ENCODE measurements at regions not wholly inside any gene's neighbourhood (a gene's known extent, or its start where the extent isn't known, plus 50 kb on each side); places are given as distances from the start of the nearest gene placed in this dataset.

- H3K27me3 Mint-ChIP-seq: no peaks in the 10 kb centered on the region
- no peaks in the 10 kb centered on the region for H3K36me3 Mint-ChIP-seq
- no peaks in the 10 kb centered on the region for H3K9me3 Mint-ChIP-seq
- ATAC-seq (ENCODE audit: low read depth in 2 of 2) (no peak), DNase-seq (no peak)
- H3K4me1 Mint-ChIP-seq: no peaks in the 10 kb centered on the region
- no peak overlapping the region for H3K4me3 Mint-ChIP-seq
- no peak overlapping the region for H3K27ac Mint-ChIP-seq
These were observed 682.6 kb downstream of the KCNA4 start for GRCh38 chr11:29333993-29334775.

- Mint-ChIP-seq H3K9me3 (peaks cover 0 to 5% (median 0%) of the 10 kb centered on the region in 7 donors), H3K4me3 (no peak overlapping the region), H3K4me1 (no peaks in the 10 kb centered on the region), H3K27me3 (no peaks in the 10 kb centered on the region), H3K36me3 (no peaks in the 10 kb centered on the region), H3K27ac (no peak overlapping the region)
- ATAC-seq (ENCODE audit: low read depth in 2 of 2) (no peak), DNase-seq (no peak)
These were observed 685.3 kb downstream of the KCNA4 start for GRCh38 chr11:29331451-29332010.

- Mint-ChIP-seq H3K9me3 (peaks cover 0 to 5% (median 0%) of the 10 kb centered on the region in 7 donors), H3K27me3 (no peaks in the 10 kb centered on the region), H3K4me3 (no peak overlapping the region), H3K36me3 (no peaks in the 10 kb centered on the region), H3K27ac (no peak overlapping the region), H3K4me1 (no peaks in the 10 kb centered on the region)
- ATAC-seq (ENCODE audit: low read depth in 2 of 2) (no peak), DNase-seq (no peak)
These were observed 687.8 kb downstream of the KCNA4 start for GRCh38 chr11:29328961-29329441.

- Mint-ChIP-seq H3K9me3 (peaks cover 0 to 5% (median 0%) of the 10 kb centered on the region in 7 donors), H3K27me3 (no peaks in the 10 kb centered on the region), H3K4me3 (no peak overlapping the region), H3K4me1 (no peaks in the 10 kb centered on the region), H3K27ac (no peak overlapping the region), H3K36me3 (no peaks in the 10 kb centered on the region)
- ATAC-seq (ENCODE audit: low read depth in 2 of 2): no peak
- no peak for DNase-seq
These were observed 688.9 kb downstream of the KCNA4 start for GRCh38 chr11:29327891-29328290.

GRCh38 chr11:29326757-29327156, 690.1 kb downstream of the KCNA4 start:
- H3K4me3 Mint-ChIP-seq: no peak overlapping the region
- DNase-seq (no peak), ATAC-seq (ENCODE audit: low read depth in 2 of 2) (no peak)
- peaks cover 0 to 7% (median 4%) of the 10 kb centered on the region in 7 donors for H3K9me3 Mint-ChIP-seq
- no peaks in the 10 kb centered on the region for H3K4me1 Mint-ChIP-seq
- no peaks in the 10 kb centered on the region for H3K36me3 Mint-ChIP-seq
- no peaks in the 10 kb centered on the region for H3K27me3 Mint-ChIP-seq
- peak overlapping the region in 1 of 6 donors; percentile 8 for H3K27ac Mint-ChIP-seq

GRCh38 chr11:29324328-29324727, 692.5 kb downstream of the KCNA4 start:
- peaks cover 0 to 7% (median 4%) of the 10 kb centered on the region in 7 donors for H3K9me3 Mint-ChIP-seq
- H3K36me3 Mint-ChIP-seq: no peaks in the 10 kb centered on the region
- no peak overlapping the region for H3K4me3 Mint-ChIP-seq
- no peaks in the 10 kb centered on the region for H3K4me1 Mint-ChIP-seq
- no peak overlapping the region for H3K27ac Mint-ChIP-seq
- no peaks in the 10 kb centered on the region for H3K27me3 Mint-ChIP-seq
- ATAC-seq (ENCODE audit: low read depth in 2 of 2): no peak
- no peak for DNase-seq

GRCh38 chr11:29321293-29322132, 695.3 kb downstream of the KCNA4 start:
- DNase-seq: no peak
- Mint-ChIP-seq H3K4me3 (no peak overlapping the region), H3K9me3 (peaks cover 0 to 7% (median 0%) of the 10 kb centered on the region in 7 donors), H3K27ac (no peak overlapping the region), H3K4me1 (no peaks in the 10 kb centered on the region), H3K27me3 (no peaks in the 10 kb centered on the region), H3K36me3 (no peaks in the 10 kb centered on the region)
- ATAC-seq (ENCODE audit: low read depth in 2 of 2): no peak

GRCh38 chr11:29320196-29320595, 696.6 kb downstream of the KCNA4 start:
- no peak overlapping the region for H3K4me3 Mint-ChIP-seq
- no peaks in the 10 kb centered on the region for H3K27me3 Mint-ChIP-seq
- H3K27ac Mint-ChIP-seq: no peak overlapping the region
- ATAC-seq (ENCODE audit: low read depth in 2 of 2): no peak
- peaks cover 0 to 7% (median 0%) of the 10 kb centered on the region in 7 donors for H3K9me3 Mint-ChIP-seq
- H3K4me1 Mint-ChIP-seq: no peaks in the 10 kb centered on the region
- DNase-seq: no peak
- H3K36me3 Mint-ChIP-seq: no peaks in the 10 kb centered on the region

GRCh38 chr11:29319210-29319609, 697.6 kb downstream of the KCNA4 start:
- no peaks in the 10 kb centered on the region for H3K4me1 Mint-ChIP-seq
- peaks cover 0 to 7% (median 0%) of the 10 kb centered on the region in 7 donors for H3K9me3 Mint-ChIP-seq

GRCh38 chr11:29318134-29318845, 698.5 kb downstream of the KCNA4 start:
- no peak overlapping the region for H3K27ac Mint-ChIP-seq
- no peak for DNase-seq
- H3K4me1 Mint-ChIP-seq: no peaks in the 10 kb centered on the region
- no peaks in the 10 kb centered on the region for H3K27me3 Mint-ChIP-seq
- no peak for ATAC-seq (ENCODE audit: low read depth in 2 of 2)
- H3K9me3 Mint-ChIP-seq: peaks cover 0 to 7% (median 0%) of the 10 kb centered on the region in 7 donors
- H3K36me3 Mint-ChIP-seq: no peaks in the 10 kb centered on the region
- no peak overlapping the region for H3K4me3 Mint-ChIP-seq

More at GRCh38 chr11:29319210-29319609, 697.6 kb downstream of the KCNA4 start:
- DNase-seq (no peak), ATAC-seq (ENCODE audit: low read depth in 2 of 2) (no peak)
- H3K4me3 Mint-ChIP-seq: no peak overlapping the region
- H3K36me3 Mint-ChIP-seq: no peaks in the 10 kb centered on the region
- H3K27ac Mint-ChIP-seq: no peak overlapping the region
- no peaks in the 10 kb centered on the region for H3K27me3 Mint-ChIP-seq

- DNase-seq: no peak
- H3K27me3 Mint-ChIP-seq: no peaks in the 10 kb centered on the region
These were observed 699.1 kb downstream of the KCNA4 start for GRCh38 chr11:29317694-29318093.

GRCh38 chr11:29315275-29315674, 701.6 kb downstream of the KCNA4 start:
- H3K4me3 Mint-ChIP-seq: no peak overlapping the region
- no peaks in the 10 kb centered on the region for H3K36me3 Mint-ChIP-seq
- DNase-seq: no peak
- no peak overlapping the region for H3K27ac Mint-ChIP-seq
- H3K4me1 Mint-ChIP-seq: no peaks in the 10 kb centered on the region
- H3K27me3 Mint-ChIP-seq: no peaks in the 10 kb centered on the region
- peaks cover 0 to 8% (median 0%) of the 10 kb centered on the region in 7 donors for H3K9me3 Mint-ChIP-seq
- ATAC-seq (ENCODE audit: low read depth in 2 of 2): no peak

More at GRCh38 chr11:29317694-29318093, 699.1 kb downstream of the KCNA4 start:
- Mint-ChIP-seq H3K9me3 (peaks cover 0 to 6% (median 0%) of the 10 kb centered on the region in 7 donors), H3K27ac (no peak overlapping the region), H3K4me1 (no peaks in the 10 kb centered on the region), H3K36me3 (no peaks in the 10 kb centered on the region), H3K4me3 (no peak overlapping the region)
- no peak for ATAC-seq (ENCODE audit: low read depth in 2 of 2)

- H3K4me1 Mint-ChIP-seq: no peaks in the 10 kb centered on the region
- H3K27me3 Mint-ChIP-seq: no peaks in the 10 kb centered on the region
- no peak overlapping the region for H3K4me3 Mint-ChIP-seq
These were observed 702.6 kb downstream of the KCNA4 start for GRCh38 chr11:29314211-29314610.

More at GRCh38 chr11:29314211-29314610, 702.6 kb downstream of the KCNA4 start:
- no peak for ATAC-seq (ENCODE audit: low read depth in 2 of 2)
- H3K9me3 Mint-ChIP-seq: peaks cover 0 to 8% (median 0%) of the 10 kb centered on the region in 7 donors
- no peak overlapping the region for H3K27ac Mint-ChIP-seq
- H3K36me3 Mint-ChIP-seq: no peaks in the 10 kb centered on the region
- no peak for DNase-seq
